Smooth muscle cell (in vitro differentiated cells): ENCODE measurements at regions not wholly inside any gene's neighbourhood (a gene's known extent, or its start where the extent isn't known, plus 50 kb on each side); places are given as distances from the start of the nearest gene placed in this dataset.

Experiments used
- DNase-seq: peaks from one replicate; lab custom pipeline; 2025; ENCODE audit not compliant: unreplicated experiment; lab: John Stamatoyannopoulos, UW
- H2AFZ ChIP-seq: fragments of 200-600 bp; sonication (generic); 2 replicates; pipeline ENCODE4 v1.6.0; 2016; ENCODE audit warnings: antibody characterized with exemption, low read depth, mild to moderate bottlenecking
- H3F3A ChIP-seq: fragments of 200-600 bp; sonication (generic); 2 replicates; pipeline ENCODE4 v1.6.0; 2017; ENCODE audit warnings: antibody characterized with exemption, low read depth
- H3K27ac ChIP-seq: fragments of 200-600 bp; sonication (generic); 2 replicates; pipeline ENCODE4 v1.5.1; 2016; ENCODE audit warnings: low read depth, mild to moderate bottlenecking
- H3K27me3 ChIP-seq: fragments of 200-600 bp; sonication (generic); 2 replicates; pipeline ENCODE4 v1.6.1; 2016; ENCODE audit warnings: low read depth, mild to moderate bottlenecking
- H3K36me3 ChIP-seq: fragments of 200-600 bp; sonication (generic); 2 replicates; pipeline ENCODE4 v1.5.1; 2016; ENCODE audit warnings: low read depth
- H3K4me1 ChIP-seq: fragments of 200-600 bp; sonication (generic); 2 replicates; pipeline ENCODE4 v1.5.1; 2016; ENCODE audit warnings: low read depth
- H3K4me2 ChIP-seq: fragments of 200-600 bp; sonication (generic); 2 replicates; pipeline ENCODE4 v1.6.0; 2016; ENCODE audit warnings: mild to moderate bottlenecking
- H3K4me3 ChIP-seq: fragments of 200-600 bp; sonication (generic); 2 replicates; pipeline ENCODE4 v1.5.1; 2016; ENCODE audit warnings: mild to moderate bottlenecking
- H3K79me2 ChIP-seq: fragments of 200-600 bp; sonication (generic); 2 replicates; pipeline ENCODE4 v1.6.0; 2016; ENCODE audit warnings: low read depth, mild to moderate bottlenecking
- H3K9ac ChIP-seq: fragments of 200-600 bp; sonication (generic); 2 replicates; pipeline ENCODE4 v1.6.0; 2016; ENCODE audit warnings: low read depth
- H3K9me3 ChIP-seq: fragments of 200-600 bp; sonication (generic); replicated peaks from 2 replicates; pipeline ENCODE4 v1.5.1; 2016; ENCODE audit warnings: low read depth
- H4K20me1 ChIP-seq: fragments of 200-600 bp; sonication (generic); 2 replicates; pipeline ENCODE4 v1.6.0; 2016; ENCODE audit warnings: low read depth
- CTCF ChIP-seq: fragments of 200-600 bp; sonication (generic); IDR thresholded peaks from 2 replicates; pipeline ENCODE4 v1.5.1; 2017; ENCODE audit warnings: borderline replicate concordance, mild to moderate bottlenecking, antibody characterized with exemption; ENCODE audit not compliant: insufficient read depth, poor library complexity, severe bottlenecking
- WGBS: methylation state at CpG from one replicate; pipeline ENCODE4 v1.1.7; 2016; ENCODE audit warnings: low lambda C conversion rate; 5-methylcytosine and 5-hydroxymethylcytosine counted together

- Histone ChIP-seq H3K4me3 (no peak overlapping the region), H3K9ac (no peak overlapping the region), H3K36me3 (no peaks in the 10 kb centered on the region), H3K9me3 (no peaks in the 10 kb centered on the region), H3K27me3 (no peaks in the 10 kb centered on the region), H3F3A (no peaks in the 10 kb centered on the region), H3K79me2 (no peaks in the 10 kb centered on the region), H2AFZ (no peak overlapping the region), H3K4me1 (no peaks in the 10 kb centered on the region), H3K4me2 (no peak overlapping the region), H4K20me1 (no peaks in the 10 kb centered on the region), H3K27ac (peak overlapping the region; percentile 49)
- TF ChIP-seq CTCF, result no peak
- DNase-seq, result no peak
- whole genome bisulfite sequencing, result 74% methylated on average over 4 of the region's 4 CpGs
Measured at GRCh38 chr16:87202346-87202745, 114.8 kb downstream of the C16orf95 start.

GRCh38 chr16:87203060-87203656 lies 114.0 kb downstream of the C16orf95 start:
- H3K9ac ChIP-seq, result no peak overlapping the region
- H3K27me3 ChIP-seq, result no peaks in the 10 kb centered on the region
- no peaks in the 10 kb centered on the region for H4K20me1 ChIP-seq
- WGBS, result 8% methylated on average over 11 of the region's 11 CpGs
- H3K36me3 ChIP-seq, result no peaks in the 10 kb centered on the region
- DNase-seq, result peak; percentile 23
- H3K4me2 ChIP-seq, result peak overlapping the region; percentile 67
- peak overlapping the region; percentile 79 for H2AFZ ChIP-seq
- no peaks in the 10 kb centered on the region for H3K79me2 ChIP-seq
- peak overlapping the region; percentile 49 for H3K27ac ChIP-seq
- no peaks in the 10 kb centered on the region for H3F3A ChIP-seq
- no peaks in the 10 kb centered on the region for H3K4me1 ChIP-seq
- peak overlapping the region; percentile 24 for H3K4me3 ChIP-seq
- TF ChIP-seq CTCF, result peak; percentile 90
- no peaks in the 10 kb centered on the region for H3K9me3 ChIP-seq

GRCh38 chr16:87206646-87207451 lies 110.3 kb downstream of the C16orf95 start:
- Histone ChIP-seq H3K9me3 (no peaks in the 10 kb centered on the region), H3K27ac (peak overlapping the region; percentile 20), H4K20me1 (no peaks in the 10 kb centered on the region), H3K9ac (no peak overlapping the region), H3K4me1 (no peaks in the 10 kb centered on the region), H2AFZ (no peak overlapping the region), H3K4me3 (no peak overlapping the region), H3F3A (no peaks in the 10 kb centered on the region), H3K4me2 (no peak overlapping the region), H3K79me2 (no peaks in the 10 kb centered on the region), H3K36me3 (no peaks in the 10 kb centered on the region), H3K27me3 (no peaks in the 10 kb centered on the region)
- no peak for DNase-seq
- TF ChIP-seq CTCF, result no peak
- WGBS, result 72% methylated on average over 14 of the region's 14 CpGs
